ENCODE measurements at regions not wholly inside any gene's neighbourhood (a gene's known extent, or its start where the extent isn't known, plus 50 kb on each side); places are given as distances from the start of the nearest gene placed in this dataset.

DNA sequence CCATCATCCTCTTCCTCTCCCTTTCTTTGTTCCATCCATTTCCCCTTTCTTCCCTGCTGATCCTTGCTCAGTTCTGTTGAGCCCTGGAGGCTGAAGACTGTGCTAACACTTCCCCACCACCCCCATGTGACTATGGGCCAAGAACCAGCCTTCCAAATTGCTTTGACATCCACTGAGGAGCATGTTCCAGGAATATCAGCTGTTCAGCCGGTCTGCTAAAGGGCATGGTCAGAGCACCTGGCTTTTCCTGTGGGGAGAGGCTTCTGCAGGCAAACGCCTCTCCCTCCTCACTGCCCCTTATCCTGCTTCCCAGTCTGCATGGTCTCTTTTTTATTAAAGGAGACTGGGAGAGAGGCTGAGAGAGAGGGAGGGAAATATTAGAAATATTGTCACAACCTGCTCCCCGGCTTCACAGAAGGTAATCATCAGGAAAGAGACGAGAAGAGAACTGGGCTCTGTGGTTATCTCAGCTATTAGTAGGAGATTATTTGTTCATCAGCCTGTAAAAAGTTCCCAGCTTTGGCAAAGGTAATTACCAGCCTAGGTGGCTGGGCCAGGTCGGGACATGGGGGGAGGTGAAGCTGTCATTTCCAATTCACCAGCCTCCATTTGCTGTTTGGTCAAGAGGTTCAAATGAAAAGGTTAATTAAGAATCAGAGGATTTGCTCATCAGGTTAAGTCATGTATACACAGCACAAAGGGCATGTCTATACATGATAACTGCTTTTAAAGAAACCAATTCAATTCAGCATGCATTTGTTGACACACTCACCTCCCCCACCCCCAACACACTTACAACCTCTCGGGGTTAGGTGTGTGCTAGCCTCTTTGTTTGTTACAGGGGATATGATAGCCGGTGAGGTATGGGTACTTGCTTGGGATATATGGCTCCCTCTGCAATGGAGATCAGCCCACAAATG, 83.7 kb upstream of the CRHR1 start:
- H3K27ac ChIP-seq = no peak overlapping the region
- WGBS, 3 donors = 40 to 47% (median 45%) methylated on average over 7 of the region's 7 CpGs
- TF ChIP-seq, protein P1, sequence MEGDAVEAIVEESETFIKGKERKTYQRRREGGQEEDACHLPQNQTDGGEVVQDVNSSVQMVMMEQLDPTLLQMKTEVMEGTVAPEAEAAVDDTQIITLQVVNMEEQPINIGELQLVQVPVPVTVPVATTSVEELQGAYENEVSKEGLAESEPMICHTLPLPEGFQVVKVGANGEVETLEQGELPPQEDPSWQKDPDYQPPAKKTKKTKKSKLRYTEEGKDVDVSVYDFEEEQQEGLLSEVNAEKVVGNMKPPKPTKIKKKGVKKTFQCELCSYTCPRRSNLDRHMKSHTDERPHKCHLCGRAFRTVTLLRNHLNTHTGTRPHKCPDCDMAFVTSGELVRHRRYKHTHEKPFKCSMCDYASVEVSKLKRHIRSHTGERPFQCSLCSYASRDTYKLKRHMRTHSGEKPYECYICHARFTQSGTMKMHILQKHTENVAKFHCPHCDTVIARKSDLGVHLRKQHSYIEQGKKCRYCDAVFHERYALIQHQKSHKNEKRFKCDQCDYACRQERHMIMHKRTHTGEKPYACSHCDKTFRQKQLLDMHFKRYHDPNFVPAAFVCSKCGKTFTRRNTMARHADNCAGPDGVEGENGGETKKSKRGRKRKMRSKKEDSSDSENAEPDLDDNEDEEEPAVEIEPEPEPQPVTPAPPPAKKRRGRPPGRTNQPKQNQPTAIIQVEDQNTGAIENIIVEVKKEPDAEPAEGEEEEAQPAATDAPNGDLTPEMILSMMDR (IDR thresholded peaks at IDR 0.05) = no peak
- peaks cover 0 to 33% (median 6%) of the 10 kb centered on the region in 3 donors for H3K27me3 ChIP-seq (ENCODE audit: insufficient read depth in 3 of 3, low read length in 2 of 3)
- H3K4me3 ChIP-seq = no peak overlapping the region
- no peaks in the 10 kb centered on the region for H3K4me1 ChIP-seq
- no peak for DNase-seq
- H3K9me3 ChIP-seq = no peaks in the 10 kb centered on the region
- intact Hi-C loops (cut with DNase I) = loop anchor here in 1 of 2 donors (5.0 kb wide), 1 partner anchor 57 kb away; no protein-coding TSS in a partner anchor
- ATAC-seq = no peak
- no peaks in the 10 kb centered on the region for H3K36me3 ChIP-seq (ENCODE audit: insufficient read depth in 1 of 2, low read depth in 1 of 2)

DNA sequence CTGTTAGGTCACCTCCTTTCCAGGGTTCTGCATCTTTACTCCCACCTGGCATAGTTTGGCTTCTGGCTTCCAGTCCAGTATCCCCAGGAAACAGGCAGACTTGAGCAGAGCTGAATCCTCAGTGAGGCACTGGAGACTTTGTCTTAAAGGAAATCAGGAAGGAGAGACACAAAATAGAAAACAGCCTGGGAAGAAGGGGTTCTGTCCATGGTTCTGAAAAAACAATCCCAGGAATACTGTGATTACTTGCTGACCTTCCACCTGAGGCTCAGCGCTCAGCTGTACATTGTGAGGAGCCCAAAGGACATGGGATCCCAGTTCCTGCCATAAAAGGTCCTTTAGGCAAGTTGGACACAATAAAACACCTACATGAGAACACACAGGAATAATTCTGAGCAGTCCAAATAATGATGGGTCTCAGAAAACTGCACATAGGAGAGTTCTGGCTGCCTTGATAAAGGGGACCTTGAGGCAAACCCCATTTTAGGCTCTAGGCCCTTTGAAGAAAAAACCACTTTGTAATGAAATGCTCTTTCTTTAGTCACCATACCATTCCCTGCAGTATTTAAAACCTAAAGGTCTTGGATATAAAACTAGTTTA, 81.4 kb upstream of the CRHR1 start:
- H3K27ac ChIP-seq = no peak overlapping the region
- no peaks in the 10 kb centered on the region for H3K4me1 ChIP-seq
- no peaks in the 10 kb centered on the region for H3K36me3 ChIP-seq (ENCODE audit: insufficient read depth in 1 of 2, low read depth in 1 of 2)
- 23 to 39% (median 36%) methylated on average over 1 of the region's 1 CpG for WGBS, 3 donors
- intact Hi-C loops (cut with DNase I) = loop anchor here in 1 of 2 donors (5.0 kb wide), 1 partner anchor 55 kb away; no protein-coding TSS in a partner anchor
- no peak for ATAC-seq
- no peak for DNase-seq
- peaks cover 0 to 30% (median 6%) of the 10 kb centered on the region in 3 donors for H3K27me3 ChIP-seq (ENCODE audit: insufficient read depth in 3 of 3, low read length in 2 of 3)
- no peaks in the 10 kb centered on the region for H3K9me3 ChIP-seq
- TF ChIP-seq, protein P1 (IDR thresholded peaks at IDR 0.05) = no peak
- no peak overlapping the region for H3K4me3 ChIP-seq

DNA sequence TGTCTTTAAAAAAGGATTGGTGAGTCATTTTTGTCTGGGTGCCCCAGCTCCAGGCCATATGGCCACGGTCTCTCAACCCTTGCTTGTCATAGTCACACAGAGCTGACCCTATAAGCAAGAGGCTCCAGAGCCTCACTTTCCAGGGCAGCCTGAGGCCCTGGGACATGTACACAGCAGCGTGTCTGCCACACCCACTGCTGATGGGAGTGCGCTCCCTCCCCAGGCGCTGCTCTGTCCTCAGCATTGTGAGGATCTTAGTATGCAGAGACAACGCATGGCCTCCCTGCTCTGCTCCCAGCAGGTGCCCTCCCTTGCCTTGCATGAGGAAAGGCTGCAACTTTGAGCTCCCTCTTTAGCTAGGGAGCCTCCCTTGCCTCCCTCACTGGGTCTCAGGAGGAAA, 80.8 kb upstream of the CRHR1 start:
- no peak for ATAC-seq
- 42 to 53% (median 45%) methylated on average over 5 of the region's 5 CpGs for WGBS, 3 donors
- no peaks in the 10 kb centered on the region for H3K4me1 ChIP-seq
- H3K4me3 ChIP-seq = no peak overlapping the region
- no peaks in the 10 kb centered on the region for H3K9me3 ChIP-seq
- no peak for DNase-seq
- intact Hi-C loops (cut with DNase I) = loop anchor here in 1 of 2 donors (5.0 kb wide), 1 partner anchor 54 kb away; no protein-coding TSS in a partner anchor
- no peak overlapping the region for H3K27ac ChIP-seq
- TF ChIP-seq, protein P1 (IDR thresholded peaks at IDR 0.05) = no peak
- peaks cover 0 to 31% (median 4%) of the 10 kb centered on the region in 3 donors for H3K27me3 ChIP-seq (ENCODE audit: insufficient read depth in 3 of 3, low read length in 2 of 3)
- no peaks in the 10 kb centered on the region for H3K36me3 ChIP-seq (ENCODE audit: insufficient read depth in 1 of 2, low read depth in 1 of 2)

DNA sequence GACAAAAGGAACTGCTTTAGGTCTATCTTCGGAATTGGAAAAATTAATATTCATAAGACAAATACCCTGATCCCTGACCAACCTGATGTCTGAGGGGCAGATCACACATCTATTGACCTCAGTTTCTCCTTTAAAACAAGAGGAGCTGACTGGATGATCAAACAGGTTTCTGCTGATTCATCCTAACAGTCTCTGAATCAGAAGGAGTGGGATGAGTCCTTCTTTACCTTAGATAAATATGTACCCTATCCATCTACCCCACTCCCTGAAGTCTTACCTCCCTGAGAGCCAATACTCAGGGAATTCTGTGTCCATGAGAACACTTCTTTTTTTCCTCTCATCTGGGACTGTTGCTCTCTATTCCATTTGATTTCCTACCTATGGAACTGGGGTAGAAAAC, 80.3 kb upstream of the CRHR1 start:
- Histone ChIP-seq H3K4me1 (no peaks in the 10 kb centered on the region), H3K9me3 (no peaks in the 10 kb centered on the region), H3K27me3 (ENCODE audit: insufficient read depth in 3 of 3, low read length in 2 of 3) (peaks cover 0 to 30% (median 4%) of the 10 kb centered on the region in 3 donors), H3K36me3 (ENCODE audit: insufficient read depth in 1 of 2, low read depth in 1 of 2) (no peaks in the 10 kb centered on the region), H3K4me3 (no peak overlapping the region), H3K27ac (no peak overlapping the region)
- TF ChIP-seq, protein P1 (IDR thresholded peaks at IDR 0.05) = no peak
- 83 to 87% (median 85%) methylated on average over 1 of the region's 1 CpG for WGBS, 3 donors
- intact Hi-C loops (cut with DNase I) = loop anchor here in 1 of 2 donors (5.0 kb wide), 1 partner anchor 53 kb away; no protein-coding TSS in a partner anchor
- no peak for DNase-seq
- ATAC-seq = no peak

Measured in psoas muscle (tissue), 7 donors.